ENCODE measurements at regions not wholly inside any gene's neighbourhood (a gene's known extent, or its start where the extent isn't known, plus 50 kb on each side); places are given as distances from the start of the nearest gene placed in this dataset.
"Not testable (repeated sequence)": the region's sequence is repeated elsewhere in the genome, so short reads cannot be mapped to it uniquely, and the experiment has no call there.

DNA sequence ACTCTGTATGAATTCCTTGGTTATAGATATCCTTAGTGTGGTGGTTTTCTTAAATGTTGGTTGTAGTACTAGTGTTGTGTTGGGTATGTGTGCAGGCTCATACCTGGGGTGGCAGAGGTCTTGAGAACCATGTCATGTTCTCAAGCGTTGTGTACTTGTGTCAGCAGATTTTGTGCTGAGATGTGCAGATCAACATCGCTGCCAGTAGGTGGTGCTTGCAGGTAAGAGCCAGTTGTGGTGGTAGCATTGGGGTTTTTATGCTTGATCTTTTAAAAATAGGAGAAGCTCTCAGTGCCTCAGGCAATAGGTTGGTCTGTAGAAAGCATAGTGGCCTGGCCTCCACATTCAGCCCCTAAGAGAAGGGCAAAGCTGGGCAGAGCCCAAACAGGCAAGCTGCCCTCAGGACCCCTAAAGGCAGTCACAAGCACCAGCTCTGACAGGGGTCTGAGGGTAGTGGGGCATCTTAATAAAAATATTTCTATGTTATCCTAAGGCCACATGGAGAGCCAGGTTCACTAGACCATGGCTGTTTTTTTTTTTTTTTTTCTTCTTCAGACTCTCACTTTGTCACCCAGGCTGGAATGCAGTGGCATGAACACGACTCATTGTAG is 164.0 kb downstream of the IL20RB start:
- no peak for DNase-seq

DNA sequence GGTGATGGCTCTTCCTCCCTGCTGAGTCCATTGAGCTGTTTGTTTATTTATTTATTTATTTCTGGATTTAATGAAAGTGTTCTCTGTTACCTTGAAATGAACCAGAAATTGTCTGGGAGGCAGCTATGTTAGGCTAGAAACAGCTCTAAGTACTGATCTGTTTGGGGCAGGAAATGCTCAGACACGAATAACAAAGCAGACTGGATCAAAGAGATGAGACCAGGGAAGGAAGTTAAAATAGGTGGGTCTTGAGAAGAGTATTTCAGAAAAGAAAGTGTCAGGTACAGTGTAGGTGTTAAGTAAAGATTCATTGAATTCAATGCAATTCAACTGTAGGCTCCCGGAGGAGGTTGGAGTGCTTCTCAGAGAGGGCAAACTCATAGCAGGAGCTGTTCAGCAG is 173.3 kb downstream of the IL20RB start:
- no peak for DNase-seq

DNA sequence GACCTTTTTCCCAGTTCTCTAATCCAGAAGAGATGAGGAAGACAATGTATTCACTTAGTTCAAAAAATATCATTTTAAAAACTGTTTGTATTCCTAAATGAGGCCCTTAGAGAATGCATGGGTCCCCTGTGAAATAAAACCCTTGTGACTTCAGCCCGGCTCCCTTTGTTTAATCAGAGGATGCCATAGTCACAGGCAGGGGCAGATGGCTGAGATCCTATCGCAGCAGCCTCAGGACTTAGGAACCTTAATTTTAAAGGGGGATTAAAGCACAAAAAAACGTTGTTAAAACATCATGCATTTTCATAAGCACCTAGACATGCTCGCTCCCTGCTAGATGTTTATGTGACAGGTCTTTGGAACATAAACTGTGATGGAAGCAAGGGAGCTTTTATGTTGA is 176.6 kb downstream of the IL20RB start:
- DNase-seq: no peak

DNA sequence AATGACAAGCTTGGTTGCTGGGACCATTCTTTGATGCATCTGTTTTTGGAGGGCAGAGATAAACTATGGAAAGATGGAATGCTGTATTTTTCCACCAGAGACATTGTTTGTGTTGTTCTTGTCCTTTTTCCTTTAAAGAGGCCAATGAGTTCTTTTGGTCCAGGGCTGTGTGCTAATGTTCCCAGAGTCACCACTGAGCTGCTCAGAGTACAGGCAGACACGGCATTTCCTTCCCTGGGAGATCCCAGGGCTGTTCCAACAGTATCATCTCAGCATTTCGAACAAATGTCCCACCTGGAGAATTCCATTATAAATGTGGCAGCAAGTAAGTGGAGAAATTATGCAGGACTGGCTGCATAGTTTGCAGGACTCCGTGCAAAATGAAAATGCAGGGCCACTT is 190.6 kb downstream of the IL20RB start:
- no peak for DNase-seq

DNA sequence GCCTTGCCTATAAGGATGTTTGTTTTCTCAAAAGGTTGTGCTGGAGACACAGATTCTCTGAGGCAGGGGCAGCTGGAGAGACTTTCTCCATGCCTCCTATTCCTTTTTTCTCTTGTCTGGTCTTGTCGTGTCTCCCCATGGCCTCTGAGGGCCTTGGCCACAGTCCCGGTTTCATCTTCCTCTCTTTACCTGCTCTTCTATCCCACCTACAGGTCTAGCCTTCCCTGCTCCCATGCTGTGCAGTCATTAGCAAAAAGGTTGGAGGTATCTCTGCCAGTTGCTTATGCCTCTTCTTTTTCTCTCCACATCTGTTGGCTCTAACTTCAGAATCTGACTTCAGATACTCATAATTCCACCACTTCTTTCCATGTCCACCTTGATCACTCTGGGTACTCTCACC is 191.1 kb downstream of the IL20RB start:
- no peak for DNase-seq

DNA sequence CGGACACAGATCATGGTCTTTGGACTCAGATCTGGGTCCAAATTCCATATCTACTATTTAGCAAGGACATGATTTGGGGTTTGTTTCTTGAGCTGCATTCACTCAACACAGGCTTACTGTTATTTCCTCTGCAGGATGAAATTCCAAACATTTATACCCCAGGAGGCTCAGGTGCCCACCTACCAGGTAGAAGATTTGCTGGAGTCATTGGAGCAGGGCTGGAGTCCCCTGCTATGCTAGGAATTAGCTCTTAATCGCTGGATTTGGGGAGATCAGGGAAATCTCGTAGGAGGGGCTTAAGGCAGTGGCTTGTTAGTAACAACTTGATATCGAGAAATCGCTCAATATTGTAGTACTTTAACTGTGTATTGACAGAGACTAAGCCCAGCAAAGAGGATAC is 193.0 kb downstream of the IL20RB start:
- DNase-seq: no peak

DNA sequence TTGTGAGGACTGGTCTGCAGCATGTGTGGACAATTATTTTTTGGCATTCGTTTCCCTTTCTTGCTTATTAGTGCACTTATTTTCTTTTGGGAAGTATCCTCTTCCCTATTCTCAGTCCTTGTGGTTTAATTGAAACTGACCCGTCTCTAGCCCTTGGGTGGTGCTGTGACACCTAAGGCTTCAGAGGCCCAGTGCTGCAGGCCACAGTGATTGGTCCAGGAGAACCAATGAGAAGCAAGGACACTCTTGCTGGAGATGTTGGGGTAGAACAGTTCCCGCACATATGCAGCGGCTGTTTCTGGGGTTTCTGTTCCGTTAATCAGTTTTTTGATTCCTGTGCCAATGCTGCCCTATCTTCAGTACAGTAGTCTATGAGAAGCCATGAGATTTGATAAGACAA is 195.3 kb downstream of the IL20RB start:
- DNase-seq: not testable (repeated sequence)

DNA sequence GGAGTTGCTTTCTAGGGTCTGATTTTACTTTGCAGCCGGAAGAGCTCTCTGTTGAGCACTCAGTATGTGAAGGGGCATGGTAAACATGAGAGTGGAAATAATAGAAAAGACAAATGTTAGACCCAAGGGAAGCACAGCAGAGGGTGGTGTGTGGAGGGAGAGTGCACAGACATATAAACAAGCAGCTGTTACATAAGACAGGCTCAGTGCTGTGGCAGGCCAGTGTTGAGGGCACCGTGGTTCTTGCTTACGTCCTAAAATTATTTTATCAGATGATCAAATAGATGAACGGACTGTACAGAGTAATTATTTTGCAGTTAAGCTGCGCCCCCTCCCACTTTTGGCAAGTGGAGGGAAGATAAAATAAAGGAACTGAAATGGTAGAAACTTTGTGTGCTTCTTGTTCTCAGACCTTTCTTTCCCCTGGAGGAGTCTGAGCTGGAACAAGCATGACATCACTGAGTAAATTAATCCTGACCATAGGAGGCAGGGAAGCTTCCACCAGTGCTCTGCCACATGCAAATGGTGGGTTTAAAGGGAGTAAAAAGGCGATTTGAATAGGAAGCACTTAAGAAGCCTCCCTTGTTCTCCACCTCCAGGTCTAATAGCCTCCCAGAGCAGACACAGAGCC is 205.6 kb downstream of the IL20RB start:
- no peak for DNase-seq

DNA sequence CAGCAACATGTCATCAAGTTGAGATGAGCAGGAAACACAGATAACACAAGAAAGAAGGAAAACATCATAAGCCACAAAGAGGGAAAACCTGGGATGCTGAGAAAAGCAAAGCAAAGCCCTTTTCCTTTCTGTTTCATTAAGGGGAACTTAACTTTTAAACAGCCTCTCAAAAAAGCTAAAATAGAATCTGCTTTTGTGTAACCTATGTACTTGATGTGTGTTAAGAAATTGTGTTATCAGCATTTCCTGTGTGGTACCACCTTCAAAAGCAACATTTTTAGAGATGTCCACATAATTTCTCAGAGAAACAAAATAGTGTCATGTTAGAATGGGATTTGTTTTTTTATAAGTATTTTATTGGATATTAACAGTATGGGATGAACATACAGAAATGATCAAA is 206.2 kb downstream of the IL20RB start:
- DNase-seq: no peak

DNA sequence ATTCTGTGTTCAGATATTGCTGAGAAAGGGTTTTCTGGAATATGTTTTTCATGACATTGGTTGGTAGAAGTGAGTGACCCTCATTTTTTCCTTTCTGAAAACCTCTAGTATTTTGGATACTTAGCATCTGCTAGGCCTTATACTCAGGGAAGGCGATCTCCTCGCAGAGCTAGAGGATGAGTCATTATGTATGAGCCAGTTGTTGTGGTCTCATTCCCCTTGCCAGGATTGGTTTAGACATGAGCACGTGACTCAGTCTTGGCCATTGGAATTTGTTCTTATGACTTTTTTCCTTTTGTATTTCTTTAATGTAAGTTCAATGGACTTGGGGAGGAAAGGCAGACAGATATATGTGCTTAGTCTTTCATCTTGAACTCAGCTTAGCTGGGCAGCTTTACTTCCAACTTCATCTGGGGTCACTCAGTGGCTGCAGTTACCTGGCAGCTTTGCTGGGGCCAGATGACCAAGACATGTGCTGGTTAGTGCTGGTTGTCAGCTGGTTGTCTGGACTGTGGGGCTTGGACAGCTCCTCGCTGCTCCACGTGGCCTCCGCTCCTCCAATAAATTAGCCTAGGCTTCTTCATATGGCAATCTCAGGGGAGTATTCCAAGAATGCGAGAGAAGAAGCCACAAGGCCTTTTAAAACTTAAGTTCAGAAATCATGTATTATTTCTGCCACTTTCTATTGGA is 207.5 kb downstream of the IL20RB start:
- DNase-seq: no peak

DNA sequence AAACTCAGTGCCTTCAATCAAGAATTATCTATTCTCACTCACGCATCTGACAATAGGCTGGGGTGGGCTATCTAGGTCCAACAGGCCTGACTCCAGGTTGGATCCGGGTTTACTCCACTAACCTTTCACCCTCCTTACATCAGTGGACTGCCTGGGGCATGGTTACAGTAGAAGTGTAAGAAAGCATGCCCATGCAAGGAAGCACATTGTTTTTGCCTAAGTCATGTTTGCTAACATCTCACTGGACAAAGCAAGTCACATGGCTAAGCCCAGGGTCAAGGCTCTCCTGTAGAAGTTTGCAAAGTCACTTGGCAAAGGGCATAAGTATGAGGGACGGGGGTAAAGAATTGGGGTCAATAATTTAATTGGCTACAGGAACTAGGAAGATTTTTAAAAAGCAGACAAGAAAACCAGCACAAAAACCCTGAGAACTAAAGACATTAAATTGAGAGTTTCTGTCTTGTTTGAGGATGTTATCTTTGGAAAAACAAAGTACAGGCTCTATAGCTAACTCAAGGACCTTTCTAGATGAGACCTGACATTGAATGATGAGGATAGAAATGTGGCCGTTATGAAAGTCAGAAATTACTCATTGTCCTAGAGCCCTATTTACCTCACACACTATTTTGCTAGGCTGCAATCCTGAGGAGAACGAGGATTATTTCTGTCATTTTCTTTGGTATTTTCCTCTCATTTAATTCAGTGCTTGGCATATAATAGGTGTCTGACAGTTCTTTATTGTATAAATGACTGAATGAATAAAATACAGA is 214.2 kb downstream of the IL20RB start:
- DNase-seq: no peak

DNA sequence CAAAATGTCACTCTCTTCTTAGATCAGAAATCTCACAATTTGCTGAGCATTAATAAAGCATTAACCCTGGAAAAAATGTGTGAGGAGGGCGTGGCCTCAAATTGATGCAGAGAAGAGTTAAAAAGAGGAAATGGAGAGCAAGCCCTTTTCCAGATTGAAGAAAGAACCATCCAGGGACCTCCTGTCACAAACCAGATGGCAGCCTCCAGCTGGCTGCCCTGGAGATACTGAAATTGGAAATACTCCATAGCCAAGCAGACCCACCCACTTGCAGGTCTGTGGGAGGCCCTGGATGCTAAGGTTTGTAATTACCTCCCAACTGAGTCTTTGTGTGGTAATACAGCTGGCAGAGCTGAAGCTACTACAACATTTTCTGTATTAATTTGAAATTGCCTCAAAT is 214.9 kb downstream of the IL20RB start:
- no peak for DNase-seq

DNA sequence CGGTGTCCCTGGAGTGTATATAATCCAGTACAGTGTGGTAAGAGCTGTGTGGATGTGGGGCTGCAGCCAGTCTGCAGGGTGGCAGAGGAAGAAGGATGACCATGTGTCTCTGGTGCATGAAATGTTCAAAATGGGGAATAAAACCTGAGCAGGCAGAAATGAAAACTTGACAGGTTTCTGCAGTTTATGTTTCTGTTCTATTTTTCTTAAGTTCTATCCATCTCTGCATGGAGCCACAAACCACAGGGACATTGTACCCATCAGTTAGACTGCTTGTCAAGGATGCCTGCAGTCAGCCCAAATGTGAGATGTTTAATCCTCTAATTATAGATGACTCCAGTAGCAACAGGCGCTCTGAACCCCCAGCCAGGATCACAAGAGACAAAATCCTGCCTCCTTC is 216.7 kb downstream of the IL20RB start:
- DNase-seq: no peak

DNA sequence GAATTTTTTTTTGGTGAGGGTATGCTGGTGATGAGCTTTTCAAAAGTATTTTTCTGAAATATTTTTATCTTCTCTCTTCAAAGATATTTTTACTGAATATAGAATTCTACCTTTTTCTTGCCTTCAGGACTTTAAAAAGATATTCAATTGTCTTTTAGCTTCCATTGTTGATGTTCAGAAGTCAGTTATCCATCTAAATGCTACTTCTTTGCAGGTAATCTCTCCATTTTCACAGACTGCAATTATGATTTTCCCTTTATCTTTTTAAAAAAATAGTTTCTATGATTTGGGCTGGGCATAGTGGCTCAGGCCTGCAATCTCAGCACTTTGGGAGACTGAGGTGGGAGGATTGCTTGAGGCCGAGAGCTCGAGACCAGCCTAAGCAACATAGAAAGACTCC is 222.4 kb downstream of the IL20RB start:
- no peak for DNase-seq

DNA sequence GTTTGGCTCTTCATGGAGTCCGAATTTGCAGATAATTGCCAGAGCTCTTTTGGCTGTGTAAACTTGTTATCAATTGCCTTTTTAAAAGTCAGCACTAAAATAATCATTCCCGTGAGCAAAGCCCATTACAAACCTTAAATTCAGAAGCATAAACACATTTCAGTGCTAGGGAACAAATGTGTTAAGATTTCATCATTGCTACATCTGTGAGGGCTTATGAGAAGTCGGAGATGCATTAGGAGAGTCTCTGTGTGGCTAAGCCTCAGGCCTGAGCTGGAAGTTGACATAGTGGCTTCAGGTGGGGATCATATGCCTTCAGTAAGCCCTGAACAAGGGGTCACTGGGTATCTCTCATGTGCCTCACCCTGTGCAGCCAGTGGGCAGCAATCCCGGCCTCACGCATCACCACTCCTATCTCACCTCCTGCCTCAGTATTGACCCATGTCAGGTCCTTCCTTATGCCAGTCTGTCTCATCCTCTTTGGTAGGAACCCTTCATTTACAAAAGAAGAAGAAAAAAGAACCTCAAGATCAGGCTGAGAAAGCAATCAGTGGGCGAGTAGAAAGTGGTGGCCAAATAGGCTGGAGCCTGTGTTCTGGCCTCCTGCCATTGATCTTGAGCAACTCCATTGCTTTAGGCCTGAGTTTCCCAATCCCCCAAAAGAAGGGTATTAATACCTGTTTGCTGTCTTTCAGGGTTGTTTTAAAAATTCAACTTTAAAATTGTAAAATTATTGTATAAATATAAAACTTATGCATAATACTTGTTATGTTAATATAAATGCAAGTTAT is 233.5 kb downstream of the IL20RB start:
- no peak for DNase-seq

DNA sequence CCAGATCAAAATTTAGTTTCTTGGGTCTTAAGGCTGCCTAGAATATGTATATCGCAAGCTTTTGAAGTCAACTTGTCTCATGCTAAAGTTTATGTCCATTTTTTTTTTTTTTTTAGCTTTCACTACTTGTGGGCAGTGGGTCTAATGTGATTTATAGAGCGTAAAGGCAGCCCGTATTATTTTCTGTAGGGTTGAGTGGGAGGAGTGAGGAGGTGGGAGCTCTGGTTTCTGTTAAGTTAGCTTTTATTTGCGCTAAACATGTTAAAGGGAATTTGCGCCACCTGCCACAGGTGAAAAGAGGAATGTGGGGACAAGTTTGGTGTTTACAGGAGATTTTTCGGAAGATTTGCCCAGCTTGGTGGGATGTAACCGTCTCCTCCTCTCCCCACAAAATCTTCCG is 234.2 kb downstream of the IL20RB start:
- no peak for DNase-seq

DNA sequence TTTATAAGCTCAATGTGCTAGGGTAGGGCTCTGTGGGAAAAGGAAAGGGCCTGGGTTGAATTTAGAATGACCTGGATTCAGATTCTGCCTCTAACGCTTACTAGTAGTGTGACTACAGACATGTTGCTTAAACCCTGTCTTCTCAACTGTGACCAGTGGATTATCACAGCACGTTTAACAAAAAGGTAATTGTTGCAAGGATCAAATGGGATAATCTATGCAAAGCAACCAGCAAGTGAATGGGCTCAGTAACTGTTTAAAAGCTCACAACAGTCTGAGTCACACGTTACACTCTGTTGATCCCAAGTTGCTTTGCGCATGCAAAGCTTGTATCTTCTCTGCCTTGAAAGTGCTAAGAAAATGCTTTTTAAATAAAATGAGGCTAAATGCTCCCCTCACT is 236.5 kb downstream of the IL20RB start:
- no peak for DNase-seq

DNA sequence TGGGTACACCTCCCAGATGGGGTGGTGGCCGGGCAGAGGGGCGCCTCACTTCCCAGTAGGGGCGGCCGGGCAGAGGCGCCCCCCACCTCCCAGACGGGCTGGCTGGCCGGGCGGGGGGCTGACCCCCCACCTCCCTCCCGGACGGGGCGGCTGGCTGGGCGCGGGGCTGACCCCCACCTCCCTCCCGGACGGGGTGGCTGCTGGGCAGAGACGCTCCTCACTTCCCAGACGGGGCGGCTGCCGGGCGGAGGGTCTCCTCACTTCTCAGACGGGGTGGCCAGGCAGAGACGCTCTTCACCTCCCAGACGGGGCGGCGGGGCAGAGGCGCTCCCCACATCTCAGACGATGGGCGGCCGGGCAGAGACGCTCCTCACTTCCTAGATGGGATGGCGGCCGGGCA is 240.6 kb downstream of the IL20RB start:
- not testable (repeated sequence) for DNase-seq

DNA sequence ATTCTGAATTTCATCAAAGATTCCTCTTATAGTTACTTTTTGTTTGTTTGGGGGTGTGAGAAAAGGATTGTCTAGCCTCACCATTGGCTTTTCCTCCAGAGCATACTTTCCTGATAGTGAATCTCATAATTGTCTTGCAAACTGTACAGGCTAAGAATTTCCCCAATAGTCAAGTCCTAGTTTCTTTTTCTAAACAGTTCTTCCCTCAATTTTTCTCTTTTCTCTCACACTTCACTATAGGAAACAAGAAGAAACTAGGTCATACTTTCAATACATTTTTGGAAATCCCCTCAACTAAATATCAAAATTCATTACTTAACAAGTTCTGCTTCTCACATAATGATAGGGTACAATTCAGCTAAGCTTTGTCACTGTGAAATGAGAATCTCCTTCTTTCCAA is 241.9 kb downstream of the IL20RB start:
- no peak for DNase-seq

DNA sequence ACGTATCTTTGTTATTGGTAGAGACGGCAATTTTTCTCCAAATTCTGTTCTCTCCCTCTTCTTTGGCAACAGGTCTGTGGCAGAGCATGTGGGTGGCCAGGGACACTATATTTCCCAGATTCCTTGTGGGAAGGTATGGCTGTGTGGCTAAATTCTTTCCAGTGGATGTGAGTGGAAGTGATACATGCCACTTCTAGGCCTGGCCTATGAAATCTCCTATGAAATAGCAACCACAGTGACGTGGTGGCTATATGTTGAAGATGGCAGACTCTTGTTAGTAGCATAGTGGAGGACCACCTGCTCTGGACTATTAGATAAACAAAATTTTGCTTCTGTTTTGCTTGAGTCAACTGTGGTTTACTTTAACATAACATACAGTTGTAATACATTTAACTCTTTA is 243.3 kb downstream of the IL20RB start:
- DNase-seq: no peak

DNA sequence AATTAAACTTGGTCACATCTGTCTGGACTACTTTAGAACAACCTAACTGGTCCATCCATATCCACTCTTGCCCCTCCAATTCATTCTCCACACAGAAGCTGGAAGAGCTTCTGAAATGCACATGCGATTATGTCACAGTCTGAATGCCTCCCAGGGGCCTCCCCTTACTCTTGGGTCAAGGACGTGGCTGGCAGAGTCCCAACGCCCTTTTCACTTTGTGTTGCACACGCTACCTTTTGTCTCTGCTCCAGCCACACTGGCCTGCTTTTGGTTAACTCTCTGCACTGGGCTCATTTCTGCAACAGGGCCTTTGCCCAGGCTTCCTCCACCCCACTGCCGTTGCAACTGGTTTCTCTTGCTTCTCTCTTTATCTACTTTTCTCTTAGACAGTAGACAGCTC is 245.2 kb downstream of the IL20RB start:
- DNase-seq: no peak

DNA sequence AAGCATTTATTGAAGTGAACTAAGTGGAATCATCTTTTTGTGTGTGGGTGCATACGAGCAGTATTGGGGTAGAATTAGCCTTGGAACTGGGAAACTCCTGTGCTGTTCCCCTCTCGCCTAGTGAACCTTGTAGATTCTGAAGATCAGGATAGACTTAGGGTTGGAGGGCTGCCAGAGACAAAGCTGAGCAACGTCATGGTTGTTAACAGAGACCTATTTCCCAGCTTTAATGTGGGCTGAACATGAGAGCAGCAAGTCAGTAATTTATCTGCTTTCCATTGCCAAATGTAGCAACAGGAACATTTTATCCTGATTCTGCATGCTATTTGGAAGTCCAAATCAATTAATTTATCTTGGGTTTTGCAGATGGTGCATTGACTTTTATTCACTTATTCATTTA is 246.6 kb downstream of the IL20RB start:
- no peak for DNase-seq
